Stimulated activated CD8-positive, alpha-beta memory T cell treated with anti-CD3 and anti-CD28 coated beads, Interleukin-12 subunit alpha, Interleukin-12 subunit beta, amount 100 ng/mL, for 4 hours (primary cell): ENCODE measurements at regions not wholly inside any gene's neighbourhood (a gene's known extent, or its start where the extent isn't known, plus 50 kb on each side); places are given as distances from the start of the nearest gene placed in this dataset.
"Not testable (repeated sequence)": the region's sequence is repeated elsewhere in the genome, so short reads cannot be mapped to it uniquely, and the experiment has no call there.

ENCODE experiments used
- DNase-seq: peaks from one replicate; pipeline ENCODE4 v3.0.0-alpha.2; 2020; ENCODE audit warnings: low read depth

DNA sequence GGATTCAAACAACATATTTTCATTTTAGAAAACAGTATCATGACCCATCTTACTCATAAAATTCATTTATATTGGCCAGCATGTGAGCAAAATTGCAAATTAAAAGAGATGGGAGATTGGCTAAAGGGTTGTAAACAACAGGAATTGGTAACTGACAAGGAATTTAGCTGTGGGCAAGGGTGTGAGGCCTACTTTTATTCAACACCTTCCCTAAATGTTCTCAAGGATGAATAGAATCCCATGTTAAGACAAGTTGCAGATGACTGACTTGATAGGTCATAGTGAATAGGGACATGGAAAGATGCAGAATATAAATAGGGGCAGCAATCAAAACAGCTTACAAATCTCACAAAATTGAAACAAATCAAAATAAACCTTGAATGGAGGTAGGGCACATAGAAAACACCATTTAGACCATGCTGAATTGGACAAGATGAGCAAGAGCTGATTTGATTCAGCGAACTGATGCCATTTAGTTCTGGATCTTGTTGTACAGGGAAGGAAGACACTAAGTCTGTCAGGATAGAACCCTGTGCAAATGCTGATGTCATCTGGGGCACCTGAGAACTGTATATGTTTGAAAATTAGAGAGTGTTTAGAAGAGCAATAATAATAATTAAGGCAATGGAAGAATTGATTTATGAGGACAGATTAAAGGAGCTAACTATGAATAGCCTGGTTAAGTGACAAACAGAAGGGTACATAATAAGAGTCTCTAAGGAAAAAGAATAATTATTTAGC lies 509.7 kb downstream of the ZEB2 start:
- no peak for DNase-seq

DNA sequence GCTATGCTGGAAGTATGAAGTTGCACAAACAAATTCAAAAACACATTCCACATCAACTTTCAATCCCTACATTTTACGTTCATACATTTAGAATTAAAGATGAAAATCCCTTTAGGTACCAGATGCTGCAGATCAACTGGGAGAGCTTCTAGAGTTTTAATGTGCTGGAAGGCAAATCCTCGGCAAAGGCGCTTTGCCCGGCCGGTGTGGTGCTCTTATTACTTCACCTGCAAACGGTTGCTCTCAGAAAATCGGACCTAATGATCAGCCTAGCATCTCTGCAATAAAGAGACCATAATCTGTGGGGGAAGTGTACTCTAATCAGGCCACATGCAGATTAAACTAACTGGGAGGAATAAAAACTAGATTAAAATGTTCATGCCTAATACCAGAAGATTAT lies 513.8 kb downstream of the ZEB2 start:
- DNase-seq = no peak

DNA sequence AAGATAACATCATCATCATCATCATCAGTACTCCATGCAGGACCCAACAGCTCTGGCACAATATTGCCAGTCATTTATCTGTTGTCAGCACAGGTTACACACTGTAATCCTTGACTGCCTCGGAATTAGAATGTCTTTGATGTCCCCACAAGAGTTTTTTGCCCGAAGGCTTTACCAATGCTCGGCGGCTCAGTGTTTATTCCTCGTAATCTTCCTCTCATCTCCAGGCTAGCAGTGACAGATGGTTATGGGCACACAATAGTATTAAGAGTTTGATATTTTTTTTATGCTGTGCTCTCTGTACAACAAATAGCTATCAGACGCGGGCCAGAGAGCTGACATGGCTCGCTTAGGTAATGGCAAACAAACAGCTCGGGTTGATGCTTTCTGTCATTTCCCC lies 515.2 kb downstream of the ZEB2 start:
- no peak for DNase-seq

DNA sequence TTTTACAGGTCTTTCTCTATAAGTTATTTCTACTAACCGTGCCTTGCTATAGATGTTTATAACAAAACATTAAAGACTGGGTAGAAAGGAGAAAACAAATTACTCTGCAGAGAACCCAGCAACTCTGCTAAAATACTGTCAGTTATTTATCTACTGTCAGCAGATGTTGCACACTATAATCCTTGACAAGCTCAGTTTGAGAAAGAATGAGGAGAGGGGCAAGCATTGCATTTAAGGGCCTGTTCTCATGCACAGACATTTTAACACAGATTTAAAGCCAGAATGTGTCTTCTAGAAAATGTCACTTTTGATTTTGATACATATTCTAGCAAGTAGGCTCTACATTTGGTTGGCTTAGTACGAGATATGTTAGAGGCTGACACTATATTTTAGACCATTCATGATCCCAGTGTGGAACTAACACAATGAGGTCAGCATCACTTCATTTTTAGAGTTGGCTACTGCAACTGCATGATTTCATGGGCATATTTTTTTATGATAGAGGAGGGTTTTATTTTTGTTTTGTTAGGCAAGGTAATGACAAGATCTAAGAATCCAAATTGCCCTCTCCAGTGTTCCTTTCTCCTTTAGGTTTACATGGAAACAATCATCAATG lies 516.4 kb downstream of the ZEB2 start:
- DNase-seq = no peak

DNA sequence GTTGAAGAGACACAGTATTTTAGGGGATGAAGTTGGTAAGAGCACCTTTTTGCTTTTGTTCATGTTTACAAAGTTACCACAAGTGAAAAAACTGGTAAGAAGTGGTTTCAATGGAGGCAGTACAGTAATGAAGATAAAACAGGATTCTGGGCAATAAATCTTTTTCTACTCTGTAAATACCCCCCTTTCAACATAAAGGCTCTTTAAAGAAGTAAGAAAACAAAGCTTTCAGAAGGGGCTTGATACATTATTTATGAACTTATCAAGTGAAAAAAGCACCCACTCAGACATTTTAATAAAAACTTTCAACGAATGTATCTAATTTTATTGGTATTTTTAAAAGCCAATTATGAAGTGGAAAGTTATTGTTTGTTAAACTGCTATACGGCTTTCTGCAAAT lies 522.9 kb downstream of the ZEB2 start:
- no peak for DNase-seq

DNA sequence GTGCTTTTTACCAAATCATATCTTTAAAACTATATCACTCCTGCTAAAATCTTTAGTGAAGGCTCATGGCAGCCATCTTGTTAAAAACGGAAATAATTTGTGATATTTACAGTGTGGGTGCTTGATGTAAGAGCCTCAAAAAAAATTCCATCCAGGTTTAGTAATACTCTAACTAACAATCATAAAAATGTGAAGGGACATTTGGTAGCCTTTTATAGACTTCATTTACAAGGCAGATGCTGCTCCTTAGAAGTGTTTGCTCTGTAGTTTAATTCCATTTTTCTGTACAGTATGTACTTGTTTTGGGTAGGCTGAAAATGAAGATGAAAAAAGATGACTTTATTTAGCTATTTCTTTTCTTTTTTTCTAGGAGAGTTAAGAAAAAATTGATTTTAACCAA lies 525.0 kb downstream of the ZEB2 start:
- no peak for DNase-seq

DNA sequence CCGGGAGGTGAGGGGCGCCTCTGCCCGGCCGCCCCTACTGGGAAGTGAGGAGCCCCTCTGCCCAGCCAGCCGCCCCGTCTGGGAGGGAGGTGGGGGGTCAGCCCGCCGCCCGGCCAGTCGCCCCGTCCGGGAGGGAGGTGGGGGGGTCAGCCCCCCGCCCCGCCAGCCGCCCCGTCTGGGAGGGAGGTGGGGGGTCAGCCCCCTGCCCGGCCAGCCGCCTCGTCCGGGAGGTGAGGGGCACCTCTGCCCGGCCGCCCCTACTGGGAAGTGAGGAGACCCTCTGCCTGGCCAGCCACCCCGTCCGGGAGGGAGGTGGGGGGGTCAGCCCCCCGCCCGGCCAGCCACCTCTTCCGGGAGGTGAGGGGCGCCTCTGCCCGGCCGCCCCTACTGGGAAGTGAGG lies 528.3 kb downstream of the ZEB2 start:
- DNase-seq = not testable (repeated sequence)

DNA sequence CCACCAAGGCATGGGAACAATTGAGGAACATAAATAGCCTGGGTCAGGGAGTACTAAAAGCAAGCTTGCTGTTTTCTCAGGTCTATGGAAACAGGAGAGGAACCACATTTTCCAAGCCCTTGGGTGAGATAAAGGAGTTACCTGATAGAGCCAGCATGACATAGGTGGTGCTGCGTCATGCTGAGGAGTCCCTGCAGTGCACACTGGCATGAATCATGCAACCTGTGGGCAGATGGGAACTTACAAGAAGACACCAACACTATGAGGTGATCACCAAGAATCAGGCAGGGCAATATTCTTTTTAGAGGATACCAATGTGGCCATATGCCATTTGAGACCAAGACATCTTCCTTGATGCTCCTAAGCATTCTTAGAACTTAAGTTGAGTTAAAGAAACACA lies 531.8 kb downstream of the ZEB2 start:
- DNase-seq = no peak

DNA sequence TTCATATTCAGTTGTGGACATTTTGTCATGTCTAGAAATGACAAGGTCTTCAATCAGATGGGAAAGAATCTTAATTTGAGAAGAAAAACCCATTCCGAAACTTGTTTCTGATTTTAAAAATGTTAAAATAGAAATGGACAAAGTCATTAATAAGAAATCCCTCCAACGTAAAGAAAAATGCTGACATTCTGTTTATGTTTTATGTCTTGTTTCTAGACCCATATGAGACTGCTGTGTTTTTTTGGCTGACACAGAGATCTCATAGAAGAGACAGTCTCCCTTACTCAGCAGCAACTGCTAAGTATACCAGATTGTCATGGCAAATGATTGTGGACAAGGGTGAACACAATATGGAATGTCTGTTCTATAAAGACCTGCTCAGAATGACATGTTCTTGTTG lies 538.5 kb downstream of the ZEB2 start:
- no peak for DNase-seq

DNA sequence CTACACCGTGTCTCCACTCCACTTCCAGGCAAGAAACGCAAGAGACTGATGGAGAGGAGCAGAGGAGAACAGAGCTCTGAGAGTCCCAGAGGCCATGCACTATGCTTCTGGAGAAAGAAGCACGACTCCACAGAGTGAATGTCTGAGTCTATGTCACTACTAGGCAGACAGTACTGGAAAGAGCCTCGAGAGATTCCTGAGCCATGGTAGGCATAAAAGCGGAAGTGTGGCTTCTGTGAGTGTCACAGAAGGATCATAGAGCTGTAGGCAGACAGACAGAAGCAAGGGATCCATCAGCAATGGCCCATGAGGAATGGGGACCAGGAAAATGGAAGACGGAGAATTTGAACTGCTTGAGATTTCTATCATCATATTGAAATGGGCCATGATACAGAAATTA lies 542.6 kb downstream of the ZEB2 start:
- DNase-seq = no peak

DNA sequence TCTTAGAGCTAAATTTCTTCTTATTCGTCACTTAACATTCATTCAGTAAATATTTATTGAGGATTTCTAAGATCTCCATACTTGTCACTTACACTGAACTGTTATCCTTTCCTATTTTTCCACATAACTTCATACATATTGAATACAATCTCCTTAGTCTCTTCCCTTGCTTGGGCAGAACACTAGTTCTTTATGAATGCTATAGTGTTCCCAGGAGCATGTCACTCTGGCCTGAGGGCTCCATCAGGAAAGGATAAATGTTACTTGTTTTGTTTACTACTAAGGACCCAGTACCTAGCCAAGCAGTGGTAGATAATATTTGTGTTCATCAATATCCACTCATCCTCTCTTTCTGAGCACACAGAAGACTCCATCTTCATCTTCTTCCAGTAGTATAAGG lies 544.7 kb downstream of the ZEB2 start:
- no peak for DNase-seq

DNA sequence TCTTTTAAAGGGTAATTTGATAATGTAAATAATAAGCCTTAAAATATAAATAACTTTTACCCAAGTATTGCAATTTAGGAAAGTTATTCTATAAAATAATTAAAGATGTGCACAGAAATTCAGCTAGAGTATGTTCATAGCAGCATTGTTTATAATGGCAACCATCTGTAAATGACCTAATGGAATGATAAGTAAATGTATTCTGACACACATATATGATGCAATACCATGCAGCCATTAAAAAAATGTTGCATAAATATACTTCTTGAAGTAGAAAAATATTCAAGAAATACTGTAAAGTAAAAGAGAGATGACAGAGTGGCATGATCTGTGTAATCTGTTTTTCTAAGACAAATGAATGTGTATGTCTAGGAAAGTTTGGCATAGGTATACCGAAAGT lies 545.7 kb downstream of the ZEB2 start:
- no peak for DNase-seq

DNA sequence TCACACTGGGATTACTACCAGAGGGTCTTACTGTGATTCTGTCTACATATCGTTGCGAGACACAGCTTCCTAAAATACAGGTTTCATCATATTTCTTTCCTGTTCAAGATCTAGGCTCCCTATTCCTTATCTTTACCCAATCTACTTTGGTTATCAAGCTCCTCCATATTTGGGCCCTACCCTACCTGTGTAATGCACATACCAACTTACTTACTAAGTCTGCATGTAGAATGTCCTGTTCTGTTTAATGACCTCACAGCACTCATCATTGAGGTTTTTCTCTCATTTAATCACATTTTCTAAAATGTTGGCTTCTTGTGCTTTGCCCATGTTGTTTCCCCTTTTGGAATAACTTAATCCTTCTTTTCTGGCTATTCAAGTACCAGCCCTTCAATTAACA lies 551.1 kb downstream of the ZEB2 start:
- DNase-seq = no peak

DNA sequence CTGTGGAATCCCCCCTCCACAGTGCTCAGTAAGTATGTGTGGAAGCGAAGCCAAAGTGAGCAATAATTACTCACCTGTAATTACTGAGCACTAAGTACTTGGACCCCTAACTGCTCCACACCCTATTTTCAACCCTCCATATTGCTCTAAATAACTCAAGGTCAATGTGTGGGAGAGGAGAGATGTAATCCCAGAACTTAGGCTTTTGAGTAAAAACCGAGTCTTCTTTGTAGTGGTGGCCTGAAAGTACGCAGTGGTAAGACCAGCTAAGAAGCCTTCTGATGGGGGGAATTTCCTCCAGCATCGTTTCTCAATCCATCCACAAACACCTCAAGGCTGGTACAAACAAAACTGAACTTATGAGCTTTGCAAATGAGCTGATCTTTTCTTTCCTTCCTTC lies 551.6 kb downstream of the ZEB2 start:
- DNase-seq = no peak

DNA sequence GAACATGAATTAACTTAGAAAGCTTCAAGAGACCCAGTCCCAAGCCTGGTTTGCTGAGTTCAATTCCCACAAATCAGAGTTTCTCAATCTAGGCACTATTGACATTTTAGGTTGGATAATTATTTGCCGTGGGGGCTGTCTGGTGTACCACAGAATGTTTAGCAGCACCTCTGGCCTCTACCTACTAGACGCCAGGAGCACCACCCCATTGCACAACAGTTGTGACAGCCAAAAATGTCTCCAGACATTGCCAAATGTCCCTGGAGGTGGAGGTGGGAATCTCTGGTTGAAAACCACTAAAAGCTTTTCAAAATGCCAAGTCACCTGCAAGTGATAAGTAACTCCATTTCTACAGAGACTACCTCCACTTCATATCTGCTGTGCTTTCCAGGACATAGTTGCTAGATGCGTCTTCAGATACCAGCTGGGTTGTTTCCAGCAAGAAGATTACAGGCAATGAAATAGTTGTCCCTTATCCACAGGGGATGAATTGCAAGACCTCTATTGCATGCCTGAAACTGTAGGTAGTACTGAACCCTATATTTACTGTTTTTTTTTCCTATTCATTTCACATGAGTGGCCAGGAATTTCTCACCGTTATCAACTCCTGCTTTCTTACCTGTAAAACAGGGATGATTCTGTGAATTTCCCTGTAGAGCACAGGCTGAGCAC lies 554.3 kb downstream of the ZEB2 start:
- no peak for DNase-seq

DNA sequence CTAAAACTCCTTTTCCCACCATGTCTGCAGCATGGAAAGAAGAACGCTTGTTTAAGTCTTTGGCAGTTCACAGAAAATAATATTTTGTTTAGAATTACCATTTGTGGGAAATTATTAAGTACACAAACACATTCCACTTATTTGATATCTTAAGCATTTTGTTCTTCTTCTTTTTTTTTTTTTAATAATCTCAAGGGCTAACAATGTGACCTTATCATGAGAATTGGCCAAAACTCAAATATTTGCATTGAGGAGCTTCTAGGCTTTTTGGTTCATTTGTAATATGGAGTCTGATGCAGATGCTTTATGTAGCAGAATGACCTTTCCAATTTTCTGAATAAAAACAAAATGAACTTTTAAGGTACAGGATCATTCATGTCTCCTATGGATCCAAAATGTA lies 555.0 kb downstream of the ZEB2 start:
- no peak for DNase-seq

DNA sequence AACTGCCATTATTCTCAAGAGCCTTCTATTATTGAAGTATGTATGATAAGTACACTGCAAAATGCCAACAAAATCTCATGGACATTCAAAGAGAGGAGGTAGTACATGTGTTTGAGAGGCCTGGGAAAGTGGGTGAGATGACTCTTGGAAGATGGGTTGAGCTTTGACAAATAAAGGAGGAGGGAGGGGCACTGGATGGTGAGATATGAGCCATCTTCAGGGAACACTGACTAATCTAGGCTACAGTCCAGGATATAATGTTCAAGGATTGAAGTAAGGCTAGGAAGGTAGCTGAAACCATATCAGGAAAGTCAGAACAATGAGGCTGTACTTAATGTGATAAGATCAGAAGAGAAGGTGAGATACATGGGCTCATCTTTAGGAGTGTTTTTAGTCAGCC lies 559.7 kb downstream of the ZEB2 start:
- DNase-seq = no peak

DNA sequence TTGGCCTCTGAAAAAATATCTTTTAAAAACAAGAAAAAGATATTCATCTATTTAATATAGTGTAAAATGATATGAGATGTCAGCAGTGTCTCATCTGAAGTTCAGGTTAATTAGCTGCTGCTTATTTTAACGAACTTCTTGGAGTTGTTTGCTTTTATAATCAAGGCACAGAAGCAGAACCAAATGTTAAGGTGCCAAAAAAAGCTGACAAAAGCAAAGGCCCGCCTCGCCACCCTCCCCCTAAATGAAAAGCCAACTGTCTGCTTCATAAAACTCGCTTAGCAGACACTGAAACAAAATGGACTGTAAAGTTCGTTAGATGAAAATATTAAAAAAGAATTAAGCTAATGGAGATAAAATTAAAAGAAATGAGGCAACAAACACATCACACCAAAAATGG lies 562.6 kb downstream of the ZEB2 start:
- no peak for DNase-seq

DNA sequence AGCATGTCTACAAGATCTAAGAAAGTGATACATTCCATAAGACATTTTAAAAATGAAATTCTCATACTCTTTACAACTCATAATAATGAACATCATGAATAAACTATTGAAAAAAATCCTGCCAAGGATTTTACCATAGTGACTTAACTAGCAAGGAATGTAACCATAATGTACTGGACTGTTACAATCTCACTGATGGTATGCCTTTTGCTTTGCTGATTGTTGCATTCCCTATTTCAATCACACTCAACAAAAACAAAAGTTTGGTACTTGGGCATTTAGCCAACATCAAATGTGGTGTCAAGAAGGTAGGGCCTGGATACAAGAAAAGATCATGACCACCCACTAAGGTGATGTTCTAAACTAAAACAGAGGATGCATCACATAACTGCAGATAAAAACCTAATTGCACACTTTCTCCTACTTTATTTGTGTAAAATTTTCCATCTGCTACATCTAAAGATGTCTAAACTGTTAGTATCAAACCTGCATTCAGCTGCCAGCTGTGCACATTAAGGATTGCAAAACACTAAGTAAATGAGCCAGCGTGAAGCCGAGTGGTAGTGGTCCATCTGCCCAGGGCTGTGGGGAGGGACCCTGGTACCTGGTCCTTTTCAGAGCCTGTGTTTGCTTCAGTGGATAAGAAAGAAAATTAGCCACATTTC lies 564.4 kb downstream of the ZEB2 start:
- no peak for DNase-seq

DNA sequence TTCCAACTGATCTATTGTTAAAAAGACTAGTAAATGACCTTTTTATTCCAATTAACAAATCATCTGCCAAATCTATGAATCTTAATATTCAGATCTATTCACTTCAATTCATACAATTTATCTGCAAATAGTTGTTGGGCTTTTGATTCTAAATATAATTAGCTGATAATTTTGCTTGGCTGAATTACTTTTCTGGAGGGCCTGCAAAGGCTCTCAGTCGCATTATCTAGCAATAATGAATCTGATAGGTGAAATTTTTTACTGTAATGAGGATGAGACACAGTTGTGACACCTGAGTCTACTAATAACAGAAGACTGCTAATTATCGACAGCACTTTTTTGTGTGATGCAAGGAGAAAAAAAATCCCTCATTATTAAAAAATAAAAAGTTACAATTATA lies 565.1 kb downstream of the ZEB2 start:
- DNase-seq = no peak

DNA sequence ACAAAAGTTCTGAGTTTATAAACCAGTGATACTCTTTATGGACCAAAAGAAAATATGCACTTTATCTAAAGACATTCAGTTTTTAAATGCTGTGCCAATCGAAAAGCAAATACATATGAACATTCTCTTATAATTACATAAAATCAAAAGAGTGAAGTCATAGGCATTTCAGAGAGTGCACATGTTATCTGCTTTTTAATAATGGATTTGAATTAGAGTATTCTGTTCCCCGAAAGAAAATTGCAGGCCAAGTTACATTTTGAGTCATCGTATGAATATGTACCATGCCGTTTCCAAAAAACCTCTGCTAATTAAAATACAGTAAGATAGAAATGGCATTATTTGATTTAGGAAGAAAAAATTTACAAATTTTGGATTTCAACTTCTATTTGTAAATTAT lies 565.7 kb downstream of the ZEB2 start:
- no peak for DNase-seq

DNA sequence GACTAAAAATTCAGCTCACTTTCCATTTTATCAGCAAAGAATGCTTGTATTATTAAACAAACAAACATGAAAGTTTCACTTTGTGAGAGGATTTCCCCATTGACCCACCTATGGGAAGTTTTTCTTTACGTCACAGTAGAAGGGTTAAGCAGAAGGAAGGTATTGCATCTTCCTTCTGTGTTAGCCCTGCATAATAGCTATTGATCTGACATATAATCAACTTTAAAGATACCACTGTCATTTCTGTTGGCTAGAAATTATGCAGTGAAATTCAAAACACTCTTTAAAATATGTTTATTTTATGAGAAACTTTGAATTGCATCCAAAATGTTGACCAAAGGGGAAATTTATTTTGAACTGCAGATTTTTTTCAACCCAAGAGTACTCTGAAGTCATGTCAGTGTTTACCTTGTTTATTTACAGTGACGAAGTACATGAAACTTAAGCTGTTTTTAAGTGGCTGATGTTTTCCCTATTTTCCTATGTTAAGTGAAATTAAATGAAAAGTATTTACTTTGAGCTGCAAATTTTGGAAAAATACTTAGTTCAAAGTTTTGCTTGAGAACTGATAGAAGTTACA lies 566.4 kb downstream of the ZEB2 start:
- no peak for DNase-seq

DNA sequence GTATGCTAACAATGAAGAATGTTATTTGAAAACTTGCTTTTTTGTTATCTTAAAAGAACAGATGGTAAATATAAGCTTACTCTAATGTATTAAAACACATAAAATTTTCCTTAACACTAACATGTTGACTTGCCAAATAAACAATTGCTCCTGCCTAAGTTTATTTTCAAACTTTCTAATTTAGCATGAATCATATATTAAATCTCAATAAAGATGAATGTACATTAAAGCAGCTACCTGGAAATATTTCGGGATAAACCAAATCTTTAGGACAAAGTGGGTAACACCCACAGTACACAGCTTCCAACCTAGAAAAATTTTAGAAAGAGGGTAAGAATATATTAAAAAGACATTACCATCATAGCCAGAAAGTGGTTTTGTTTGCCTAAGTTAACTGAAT lies 567.4 kb downstream of the ZEB2 start:
- DNase-seq = no peak
